NOMO-1 treated with dmso at 0.1 percent for 144 hours (cell line): ENCODE measurements at regions not wholly inside any gene's neighbourhood (a gene's known extent, or its start where the extent isn't known, plus 50 kb on each side); places are given as distances from the start of the nearest gene placed in this dataset.
"Not testable (repeated sequence)": the region's sequence is repeated elsewhere in the genome, so short reads cannot be mapped to it uniquely, and the experiment has no call there.

Experiments
- DNase-seq: peaks from one replicate; lab custom pipeline; 2025; ENCODE audit not compliant: unreplicated experiment; lab: John Stamatoyannopoulos, UW

GRCh38 chr7:23887660-23888059 is 177.6 kb downstream of the STK31 start:
- no peak for DNase-seq

- no peak for DNase-seq
Observed at GRCh38 chr7:23888958-23889357, 178.9 kb downstream of the STK31 start.

- no peak for DNase-seq
Observed at GRCh38 chr7:23889566-23889965, 179.5 kb downstream of the STK31 start.

GRCh38 chr7:23892019-23892418 is 182.0 kb downstream of the STK31 start:
- no peak for DNase-seq

- no peak for DNase-seq
Observed at GRCh38 chr7:23893176-23893941, 183.3 kb downstream of the STK31 start.

GRCh38 chr7:23893942-23894891 is 184.2 kb downstream of the STK31 start:
- DNase-seq: no peak

GRCh38 chr7:23894892-23895569 is 185.0 kb downstream of the STK31 start:
- DNase-seq: no peak

GRCh38 chr7:23895666-23896096 is 185.7 kb downstream of the STK31 start:
- DNase-seq: no peak

GRCh38 chr7:23898619-23899018 is 188.6 kb downstream of the STK31 start:
- no peak for DNase-seq

GRCh38 chr7:23904901-23905300 is 194.9 kb downstream of the STK31 start:
- not testable (repeated sequence) for DNase-seq

GRCh38 chr7:23907012-23907411 is 197.0 kb downstream of the STK31 start:
- DNase-seq: no peak

- no peak for DNase-seq
Observed at GRCh38 chr7:23909426-23909825, 199.4 kb downstream of the STK31 start.

GRCh38 chr7:23912065-23912464 is 202.0 kb downstream of the STK31 start:
- DNase-seq: no peak

GRCh38 chr7:23913016-23913415 is 203.0 kb downstream of the STK31 start:
- DNase-seq: no peak

GRCh38 chr7:23915236-23915635 is 205.2 kb downstream of the STK31 start:
- no peak for DNase-seq

GRCh38 chr7:23918286-23918685 is 208.3 kb downstream of the STK31 start:
- DNase-seq: no peak

- no peak for DNase-seq
Observed at GRCh38 chr7:23918856-23919255, 208.8 kb downstream of the STK31 start.

- no peak for DNase-seq
Observed at GRCh38 chr7:23925088-23925487, 215.1 kb downstream of the STK31 start.

GRCh38 chr7:23927709-23928417 is 217.8 kb downstream of the STK31 start:
- DNase-seq: no peak

- DNase-seq: no peak
Observed at GRCh38 chr7:23928418-23928775, 218.4 kb downstream of the STK31 start.

- no peak for DNase-seq
Observed at GRCh38 chr7:23930312-23930711, 220.3 kb downstream of the STK31 start.
